ENCODE measurements at regions not wholly inside any gene's neighbourhood (a gene's known extent, or its start where the extent isn't known, plus 50 kb on each side); places are given as distances from the start of the nearest gene placed in this dataset.
"Not testable (repeated sequence)": the region's sequence is repeated elsewhere in the genome, so short reads cannot be mapped to it uniquely, and the experiment has no call there.

DNA sequence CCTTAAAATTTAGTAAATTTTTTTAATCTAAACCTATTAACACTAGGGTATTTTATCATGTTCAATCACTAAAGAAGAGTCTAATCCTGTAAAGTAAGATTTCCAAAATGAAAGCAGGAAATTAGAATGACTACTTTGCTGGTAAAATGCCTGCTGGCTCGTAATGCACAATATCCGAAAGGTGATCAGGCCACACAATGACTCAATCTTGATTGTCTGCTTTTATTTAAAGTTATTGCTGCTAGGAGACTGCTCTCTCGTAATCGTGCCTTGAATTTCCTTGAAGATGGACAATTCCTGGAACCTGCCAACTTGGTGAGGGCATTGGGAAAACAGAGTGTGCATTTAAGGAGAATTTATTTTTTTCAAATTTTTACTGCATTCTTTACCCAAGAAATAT, 1786.5 kb upstream of the RAG2 start:
- DNase-seq: no peak

DNA sequence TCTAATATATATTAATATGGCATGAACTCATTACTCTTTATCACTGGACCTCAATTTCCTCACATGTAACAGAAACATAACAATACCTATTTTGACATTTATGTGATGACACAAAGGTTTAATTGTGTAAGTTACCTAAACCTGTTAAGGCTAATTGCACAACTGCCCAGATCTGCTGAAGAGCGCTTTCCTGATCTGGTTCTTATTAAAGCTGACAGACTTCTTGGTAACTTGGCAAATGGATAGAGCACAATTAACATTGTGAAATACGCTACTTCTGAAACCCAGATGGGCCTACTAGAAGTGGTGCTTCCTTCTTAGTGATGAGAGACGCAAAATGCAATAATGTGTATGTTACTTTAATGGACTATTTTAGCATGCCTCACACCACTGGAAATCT, 1767.2 kb upstream of the RAG2 start:
- DNase-seq: no peak

DNA sequence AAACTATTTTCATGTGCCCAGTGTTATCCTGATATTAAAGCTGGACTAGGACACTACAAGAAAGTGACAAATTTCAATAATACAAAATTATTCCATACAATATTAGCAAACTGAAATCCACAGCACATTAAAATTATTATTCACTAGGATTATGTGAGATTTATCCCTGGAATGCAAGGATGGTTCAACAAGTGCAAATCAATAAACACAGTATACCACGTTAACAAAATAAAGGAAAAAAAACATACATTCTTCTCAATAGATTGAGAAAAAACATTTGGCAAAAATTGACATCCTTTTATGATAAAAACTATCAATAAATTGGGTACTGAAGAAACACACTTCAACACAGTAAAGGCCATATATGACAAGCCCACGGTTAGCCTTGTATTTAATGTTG, 1758.2 kb upstream of the RAG2 start:
- DNase-seq: no peak

DNA sequence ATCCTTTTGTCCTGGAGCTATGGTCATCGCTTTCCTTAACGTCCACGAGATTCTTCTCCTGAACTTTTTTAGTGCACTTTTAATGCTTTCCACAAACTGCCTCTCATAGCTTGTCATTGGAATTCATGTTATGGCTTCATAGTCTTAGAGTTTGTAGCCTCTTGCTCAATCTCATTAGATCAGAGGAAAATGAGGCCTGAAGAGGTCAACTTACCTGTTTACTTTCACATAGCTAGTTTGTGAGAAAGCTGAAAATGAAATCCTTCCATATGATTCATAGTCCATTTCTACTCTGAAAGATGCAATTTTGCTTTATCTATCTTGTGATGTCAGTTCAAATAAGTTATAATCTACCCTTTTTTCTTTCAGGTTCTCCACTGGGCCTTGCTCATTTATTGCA, 1747.2 kb upstream of the RAG2 start:
- DNase-seq: no peak

DNA sequence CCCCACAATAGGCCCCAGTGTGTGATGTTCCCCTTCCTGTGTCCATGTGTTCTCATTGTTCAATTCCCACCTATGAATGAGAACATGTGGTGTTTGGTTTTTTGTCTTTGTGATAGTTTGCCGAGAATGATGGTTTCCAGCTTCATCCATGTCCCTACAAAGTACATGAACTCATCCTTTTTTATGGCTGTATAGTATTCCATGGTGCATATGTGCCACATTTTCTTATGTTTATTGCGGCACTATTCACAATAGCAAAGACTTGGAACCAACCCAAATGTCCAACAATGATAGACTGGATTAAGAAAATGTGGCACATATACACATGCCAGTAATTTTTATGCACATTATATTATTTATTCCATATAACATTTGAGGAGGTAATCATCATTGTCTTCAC, 1743.6 kb upstream of the RAG2 start:
- not testable (repeated sequence) for DNase-seq

DNA sequence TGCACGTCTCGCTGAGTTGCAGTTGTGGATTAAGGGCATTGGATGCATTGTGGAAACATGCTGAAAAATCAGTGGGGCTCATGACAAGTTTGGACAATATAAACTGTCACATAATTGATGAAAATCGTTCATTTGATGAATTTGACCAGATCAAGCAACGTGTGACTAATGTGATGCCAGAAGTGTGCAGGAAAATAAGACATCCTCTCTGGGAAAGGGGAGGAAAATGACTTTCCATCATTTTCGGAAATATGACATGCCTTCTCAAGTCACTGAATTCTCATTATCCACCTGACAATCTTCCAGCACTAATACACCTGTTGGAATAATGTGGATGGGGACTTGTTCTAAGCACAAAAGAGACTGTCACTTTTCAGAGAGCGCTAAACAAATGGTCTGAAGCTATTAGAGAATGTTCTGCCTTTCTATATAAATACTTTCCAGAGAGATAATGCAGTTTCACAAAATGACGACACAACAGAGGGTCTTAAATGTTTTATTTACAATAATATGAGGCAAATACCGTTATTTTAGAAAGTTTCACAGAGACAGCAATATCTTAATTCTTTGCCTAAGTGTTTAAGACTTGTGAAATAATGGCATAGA, 1741.9 kb upstream of the RAG2 start:
- no peak for DNase-seq

DNA sequence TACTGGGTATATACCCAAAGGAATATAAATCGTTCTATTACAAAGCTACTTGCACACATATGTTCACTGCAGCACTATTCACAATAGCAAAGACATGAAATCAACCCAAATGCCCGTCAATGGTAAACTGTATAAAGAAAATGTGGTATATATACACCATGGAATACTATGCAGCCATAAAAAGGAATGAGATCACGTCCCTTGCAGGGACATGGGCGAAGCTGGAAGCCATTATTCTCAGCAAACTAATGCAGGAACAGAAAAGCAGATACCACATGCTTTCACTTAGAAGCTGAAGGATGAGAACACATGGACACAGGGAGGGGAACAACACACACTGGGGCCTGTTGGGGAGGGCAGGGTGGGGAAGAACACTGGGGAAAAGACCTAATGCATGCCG, 1740.0 kb upstream of the RAG2 start:
- not testable (repeated sequence) for DNase-seq

DNA sequence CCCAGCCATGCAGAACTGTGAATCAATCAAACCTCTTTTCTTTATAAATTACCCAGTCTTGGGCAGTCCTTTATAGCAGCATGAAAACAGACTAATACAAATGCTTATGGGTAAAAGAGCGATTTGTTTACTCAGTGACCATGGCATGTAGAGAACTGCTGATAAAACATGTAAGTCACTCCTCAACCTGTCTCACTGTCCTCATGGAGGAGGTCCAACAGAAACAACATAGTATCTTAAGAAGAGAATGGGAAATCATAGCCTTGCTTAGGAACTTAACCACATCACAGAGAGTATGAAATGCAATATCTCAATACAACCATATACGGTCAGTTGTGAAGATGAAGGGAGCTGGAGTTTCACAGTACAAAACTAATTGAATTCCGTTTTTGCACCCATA, 1734.0 kb upstream of the RAG2 start:
- no peak for DNase-seq

DNA sequence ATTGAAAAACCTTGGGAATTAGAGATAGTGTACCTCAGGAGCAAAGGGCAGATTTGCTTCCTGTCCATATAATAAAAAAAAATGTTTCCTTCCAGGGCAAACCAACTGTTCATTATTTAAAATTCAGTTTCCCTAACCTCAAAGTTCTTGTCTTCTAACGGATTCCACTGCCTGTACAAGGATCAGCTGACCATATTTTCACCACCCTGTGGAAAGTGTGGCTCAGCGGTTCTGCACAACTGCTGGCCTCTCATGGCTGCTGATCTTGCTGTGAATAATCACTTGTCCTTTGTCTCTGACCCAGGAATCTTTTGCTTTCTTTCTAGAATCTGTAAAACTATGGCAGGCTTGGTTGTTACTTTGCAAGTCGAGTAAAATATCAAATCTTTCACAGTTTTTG, 1732.5 kb upstream of the RAG2 start:
- no peak for DNase-seq

DNA sequence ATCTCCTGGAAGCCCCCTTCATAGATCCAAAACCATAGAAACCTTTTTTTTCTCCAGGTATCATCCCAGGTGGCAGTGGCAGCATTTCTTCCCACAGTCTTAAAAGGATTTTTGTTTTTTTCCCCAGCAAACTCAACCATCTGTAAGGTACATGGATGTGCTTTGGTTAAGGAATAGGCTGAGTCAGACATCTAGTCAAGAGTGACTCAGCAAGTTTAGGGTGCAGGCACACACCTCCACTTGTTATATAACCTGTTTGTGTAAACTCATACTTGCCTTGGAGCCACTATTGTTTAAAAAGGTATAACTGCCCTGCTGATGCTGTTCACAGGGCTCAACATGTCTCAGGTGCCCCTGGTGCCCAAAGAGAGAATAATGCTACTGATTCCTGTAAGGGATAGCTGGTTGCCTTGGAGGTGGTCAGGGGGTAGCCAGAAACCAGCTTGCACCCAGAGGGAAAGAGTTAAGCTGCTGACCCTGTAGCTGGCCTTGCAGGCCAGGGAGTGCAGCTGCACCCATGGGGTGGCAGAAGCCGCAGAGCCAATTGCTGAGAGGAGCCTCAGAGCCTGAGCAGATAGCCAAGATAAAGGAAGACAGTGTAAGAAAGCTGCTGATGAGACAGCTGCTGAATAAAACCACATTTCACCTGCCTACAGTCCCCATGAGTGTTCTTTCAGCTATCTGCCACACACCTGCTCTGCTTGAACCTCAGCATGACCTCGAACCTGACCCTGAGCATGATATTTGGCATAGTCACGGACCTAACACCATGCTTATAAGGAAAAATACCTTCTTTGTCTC, 1726.1 kb upstream of the RAG2 start:
- no peak for DNase-seq

DNA sequence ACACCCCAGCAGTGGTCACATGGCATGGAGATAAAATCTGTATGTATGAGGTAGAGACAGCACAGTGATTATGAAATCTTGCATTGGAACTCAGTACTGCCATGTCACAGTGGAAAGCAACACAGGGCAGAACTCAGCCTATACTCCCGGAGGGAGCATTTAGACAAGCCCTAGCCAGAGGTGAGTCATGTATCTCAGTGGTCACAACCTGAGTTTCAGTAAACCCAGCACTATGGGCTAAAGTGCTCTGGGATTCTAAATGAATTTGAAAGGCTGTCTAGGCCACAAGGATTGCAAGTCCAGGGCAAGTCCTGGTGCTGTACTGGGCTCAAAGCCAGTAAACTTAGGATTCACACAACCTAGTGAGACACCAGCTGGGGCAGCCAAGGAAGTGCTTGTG, 1717.1 kb upstream of the RAG2 start:
- DNase-seq: no peak

DNA sequence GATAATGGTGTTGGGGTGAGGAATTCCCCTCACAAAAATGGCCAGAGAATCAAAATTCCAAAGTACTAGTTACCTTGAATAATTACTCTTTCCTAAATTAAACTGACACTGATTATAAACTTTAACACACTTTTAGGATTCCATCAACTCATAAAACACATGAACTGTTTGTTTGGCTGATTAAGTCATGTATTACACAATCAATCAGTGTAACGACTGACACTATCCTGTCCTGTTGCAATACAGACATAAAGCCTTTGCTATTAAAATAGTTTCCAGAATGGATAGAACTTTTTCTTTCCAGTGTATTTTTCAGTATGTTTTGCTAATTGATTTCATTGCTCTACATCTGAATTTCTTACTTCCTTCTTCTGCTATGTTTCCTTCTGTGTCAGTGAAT, 1709.4 kb upstream of the RAG2 start:
- DNase-seq: no peak

DNA sequence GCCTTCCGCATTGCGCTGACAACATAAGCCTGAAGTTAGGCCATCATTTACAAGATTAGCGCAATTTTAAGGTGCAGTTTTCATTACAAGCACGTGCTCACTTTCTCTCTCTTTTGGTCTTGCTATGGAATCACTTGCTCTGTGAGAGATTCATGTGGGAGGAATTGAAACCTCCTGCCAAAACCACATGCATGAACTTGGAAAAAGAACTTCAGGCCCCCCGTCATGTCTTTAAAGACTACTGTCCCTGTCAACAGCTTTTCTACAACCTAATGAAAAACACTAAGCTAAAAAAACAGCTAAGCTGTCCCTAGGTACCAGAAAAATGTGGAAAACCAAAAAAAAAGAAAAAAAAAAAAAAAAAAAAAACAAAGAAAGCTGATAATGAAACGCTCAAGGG, 1707.6 kb upstream of the RAG2 start:
- DNase-seq: no peak

DNA sequence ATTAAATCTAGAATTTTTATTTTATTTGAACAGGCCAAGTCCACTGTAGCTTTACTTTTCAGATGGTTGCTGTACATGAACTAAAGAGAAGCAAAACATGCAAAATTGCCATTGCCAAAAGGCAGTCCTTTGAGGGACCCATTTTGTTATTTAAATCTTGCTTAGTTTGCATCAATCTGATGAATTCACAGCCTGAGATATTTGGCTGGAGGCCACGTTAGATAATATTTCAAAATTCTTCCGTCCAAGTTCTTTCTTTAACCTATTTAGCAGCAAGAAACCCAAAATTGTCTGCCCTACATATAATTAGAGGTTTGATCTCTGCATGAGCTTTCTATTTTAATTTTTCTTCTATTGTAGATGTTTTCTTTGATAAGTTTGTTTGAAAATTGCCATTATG, 1706.9 kb upstream of the RAG2 start:
- DNase-seq: no peak

DNA sequence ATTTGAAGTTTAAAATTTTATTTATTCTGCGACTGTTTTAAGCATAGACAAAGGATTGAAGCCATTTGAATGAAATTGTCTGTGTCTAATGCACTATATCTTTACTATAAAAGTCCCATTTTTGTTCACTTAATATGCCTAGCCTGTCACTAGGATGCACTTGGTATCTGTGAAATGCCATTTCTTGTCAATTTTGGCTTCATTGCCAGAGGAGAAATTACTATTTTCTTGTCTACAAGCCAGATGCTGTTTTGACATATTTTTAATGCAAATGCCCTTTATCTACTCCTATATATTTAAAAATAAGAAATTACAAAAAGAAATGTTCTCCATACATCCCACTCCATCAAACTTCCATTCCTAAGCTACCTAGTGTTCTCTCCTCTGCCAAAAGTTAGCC, 1704.5 kb upstream of the RAG2 start:
- DNase-seq: no peak

DNA sequence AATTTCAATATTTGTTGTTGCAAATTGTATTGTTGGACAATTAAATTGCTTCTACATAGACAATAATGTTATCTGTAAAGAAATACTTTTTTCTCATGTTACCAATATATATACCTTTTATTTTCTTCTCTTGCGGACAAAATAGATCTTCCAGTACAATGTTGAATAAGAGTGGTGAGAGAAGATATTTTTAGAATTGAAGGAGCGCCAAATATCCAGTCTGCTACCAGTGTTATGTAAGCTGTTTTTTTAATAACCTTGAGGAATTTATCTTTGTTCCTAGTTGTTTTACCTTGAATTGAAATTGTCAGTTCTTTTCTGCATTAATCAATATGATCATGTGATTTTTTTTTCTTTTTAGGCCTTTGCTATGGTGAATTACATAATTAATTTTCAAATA, 1702.5 kb upstream of the RAG2 start:
- DNase-seq: no peak

DNA sequence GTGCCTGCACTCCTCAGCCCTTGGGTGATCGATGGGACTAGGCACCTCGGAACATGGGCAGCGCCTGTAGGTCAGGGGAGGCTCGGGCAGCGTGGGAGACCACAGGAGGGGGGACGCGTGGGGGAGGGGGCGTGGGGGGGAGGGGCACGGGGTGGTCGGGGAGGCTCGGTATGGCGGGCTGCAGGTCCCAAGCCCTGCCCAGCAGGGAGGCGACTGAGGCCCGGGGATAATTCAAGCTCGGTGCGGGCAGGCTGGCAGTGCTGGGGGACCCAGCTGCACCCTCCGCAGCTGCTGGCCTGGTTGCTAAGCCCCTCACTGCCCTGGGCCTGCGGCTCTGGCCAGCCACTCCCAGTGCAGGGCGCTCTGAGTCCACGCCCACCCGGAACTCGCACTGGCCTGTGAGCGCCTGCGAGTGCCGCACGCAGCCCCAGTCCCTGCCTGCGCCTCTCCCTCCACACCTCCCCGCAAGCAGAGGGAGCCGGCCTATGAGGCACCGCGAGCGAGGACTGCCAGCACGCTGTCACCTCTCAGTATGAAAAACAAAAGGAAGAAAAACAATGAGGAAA, 1698.3 kb upstream of the RAG2 start:
- no peak for DNase-seq

DNA sequence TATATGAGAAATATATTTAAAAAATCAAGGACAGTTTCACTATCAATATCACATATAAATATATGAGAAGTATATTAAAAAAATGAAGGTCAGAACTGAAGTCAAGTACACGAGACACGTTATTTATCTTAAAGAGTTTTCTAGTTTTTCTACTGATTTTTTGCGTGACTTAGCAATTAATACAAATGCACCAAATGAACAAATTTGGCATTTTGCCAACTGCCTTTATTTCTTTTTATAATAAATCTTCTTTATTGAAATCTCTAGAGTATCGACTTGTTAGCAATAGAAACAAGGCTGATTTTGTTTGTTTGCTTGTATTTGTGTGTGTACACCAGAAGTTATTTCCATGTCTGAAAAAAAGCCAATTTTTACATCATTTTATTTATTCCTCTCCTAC, 1684.7 kb upstream of the RAG2 start:
- no peak for DNase-seq

DNA sequence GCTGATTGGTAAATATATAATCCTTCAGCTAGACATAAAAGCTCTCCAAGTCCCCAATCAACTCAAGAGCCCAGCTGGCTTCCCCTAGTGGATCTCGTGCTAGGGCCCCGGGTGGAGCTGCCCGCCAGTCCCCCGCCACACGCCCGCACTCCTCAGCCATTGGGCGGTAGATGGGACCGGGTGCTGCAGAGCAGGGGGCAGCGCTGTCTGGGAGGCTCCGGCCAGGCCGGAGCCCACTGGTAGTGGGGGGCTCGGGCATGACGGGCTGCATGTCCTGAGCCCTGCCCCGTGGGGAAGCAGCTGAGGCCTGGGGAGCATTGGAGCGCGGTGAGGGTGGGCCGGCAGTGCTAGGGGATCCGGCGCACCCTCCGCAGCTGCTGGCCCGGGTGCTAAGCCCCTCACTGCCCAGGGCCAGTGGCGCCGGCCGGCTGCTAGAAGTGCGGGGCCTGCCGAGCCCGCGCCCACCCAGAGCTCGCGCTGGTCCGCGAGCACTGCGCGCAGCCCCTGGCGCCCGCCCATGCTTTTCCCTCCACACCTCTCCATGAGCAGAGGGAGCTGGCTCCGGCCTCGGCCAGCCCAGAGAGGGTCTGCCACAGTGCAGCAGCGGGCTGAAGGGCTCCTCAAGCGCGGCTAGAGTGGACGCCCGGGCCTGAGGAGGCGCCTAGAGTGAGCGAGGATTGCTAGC, 1680.6 kb upstream of the RAG2 start:
- no peak for DNase-seq

DNA sequence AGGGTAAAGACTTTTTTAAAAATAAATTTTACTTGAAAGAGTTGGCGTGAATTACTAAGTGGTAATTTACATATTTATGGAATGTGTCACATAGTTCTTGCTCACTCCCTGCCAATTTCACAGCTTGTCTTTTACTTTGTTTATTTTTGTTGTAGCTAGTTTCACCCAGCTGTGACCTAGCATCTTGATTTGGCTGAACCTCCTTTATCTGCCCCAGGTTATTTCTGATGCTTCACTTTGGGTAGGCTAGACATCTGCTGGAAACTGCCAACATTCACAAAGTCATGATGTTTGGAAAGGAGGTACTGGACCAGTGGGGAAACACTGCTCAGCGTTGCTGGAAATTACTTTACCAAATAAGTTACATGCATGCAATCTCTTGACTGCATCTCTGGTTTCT, 1676.0 kb upstream of the RAG2 start:
- no peak for DNase-seq

DNA sequence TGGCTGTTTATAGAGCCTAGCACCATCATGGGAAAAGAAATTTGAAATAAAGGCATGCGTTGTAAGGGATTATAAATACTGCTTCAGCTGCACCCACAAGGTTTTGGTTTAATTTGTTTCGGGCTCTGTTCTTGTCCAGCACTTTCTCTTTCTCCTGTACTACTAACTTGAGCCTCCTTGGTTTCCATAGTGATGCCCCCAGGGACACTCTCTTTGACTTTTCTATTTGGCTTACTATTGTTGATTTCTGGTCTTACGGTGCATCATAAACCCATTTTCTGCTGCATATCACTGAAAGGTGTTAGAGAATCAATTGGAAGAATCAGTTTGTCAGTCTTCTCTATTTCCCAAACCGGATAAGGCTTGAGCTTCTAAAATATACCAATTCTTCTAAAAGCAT, 1674.3 kb upstream of the RAG2 start:
- DNase-seq: no peak

DNA sequence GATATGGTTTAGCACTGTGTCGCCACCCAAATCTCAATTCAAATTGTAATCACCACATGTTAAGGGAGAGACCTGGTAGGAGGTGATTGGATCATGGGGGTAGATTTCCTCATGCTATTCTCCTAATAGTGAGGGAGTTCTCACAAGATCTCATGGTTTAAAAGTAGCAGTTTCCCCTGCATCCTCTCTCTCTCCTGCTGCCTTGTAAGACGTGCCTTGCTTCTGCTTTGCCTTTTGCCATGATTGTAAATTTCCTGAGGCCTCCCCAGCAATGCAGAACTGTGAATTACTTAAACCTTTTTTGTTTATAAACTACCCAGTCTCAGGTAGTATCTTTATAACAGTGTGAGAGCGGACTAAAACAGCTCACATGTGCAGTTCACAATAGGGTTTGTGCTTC, 1668.7 kb upstream of the RAG2 start:
- no peak for DNase-seq

DNA sequence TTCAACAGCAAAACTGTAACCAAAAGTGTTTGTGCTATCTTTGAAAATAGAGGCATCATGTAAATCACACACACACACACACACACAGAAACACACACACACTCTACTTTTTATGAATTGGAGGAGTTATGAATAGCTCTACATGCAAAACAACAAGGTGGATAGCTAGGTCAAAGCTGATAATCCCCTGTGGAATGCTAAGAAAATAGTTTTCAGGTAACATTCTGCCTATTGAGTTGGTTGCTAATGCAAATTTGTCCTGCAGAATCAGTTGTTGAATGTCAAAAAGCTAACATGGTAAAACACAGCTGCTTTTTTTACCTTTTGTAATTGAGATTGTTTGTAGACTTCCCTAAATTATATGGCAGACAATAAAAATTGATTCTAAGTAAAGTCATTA, 1658.4 kb upstream of the RAG2 start:
- no peak for DNase-seq

DNA sequence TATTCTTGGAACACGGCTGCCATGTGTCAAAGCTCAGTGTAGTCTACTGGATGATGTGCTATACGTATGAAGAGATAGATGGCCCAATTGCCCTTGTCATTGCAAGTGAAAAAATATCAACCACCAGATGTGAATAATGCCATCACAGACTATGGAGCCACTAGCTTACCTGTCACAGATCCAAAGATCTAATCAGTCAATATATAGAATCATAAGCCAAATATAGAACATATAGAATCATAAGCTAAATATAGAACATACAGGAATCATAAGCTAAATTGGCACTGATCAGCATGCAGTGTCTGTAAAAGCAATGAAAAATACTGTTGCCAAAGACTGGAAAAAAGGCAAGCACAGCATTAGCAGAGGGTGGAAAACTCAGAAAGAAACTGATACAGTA, 1656.9 kb upstream of the RAG2 start:
- DNase-seq: no peak

Measured in T-helper 1 cell (primary cell).